H1 (cell line): ENCODE measurements at regions not wholly inside any gene's neighbourhood (a gene's known extent, or its start where the extent isn't known, plus 50 kb on each side); places are given as distances from the start of the nearest gene placed in this dataset.

Experiments used
- BACH1 ChIP-seq: IDR thresholded peaks from 2 replicates; pipeline ENCODE4 v1.6.1; 2012; ENCODE audit warnings: low read length, improper control_type of control experiment
- BRCA1 ChIP-seq: IDR thresholded peaks from 2 replicates; pipeline ENCODE4 v1.6.1; 2012; ENCODE audit warnings: low read depth, low read length, improper control_type of control experiment
- CBX8 ChIP-seq: fragments of 300-800, 300-1000 bp; sonication (generic); IDR thresholded peaks from 2 replicates; pipeline ENCODE4 v1.7.1; 2016; ENCODE audit warnings: low read depth, low read length, borderline replicate concordance
- CHD7 ChIP-seq: fragments of 300-600 bp; sonication (generic); IDR thresholded peaks from 2 replicates; pipeline ENCODE4 v1.7.1; 2012; ENCODE audit warnings: low read length, moderate library complexity, mild to moderate bottlenecking, inconsistent platforms; ENCODE audit not compliant: insufficient replicate concordance
- HDAC2 ChIP-seq, 2 experiments: fragments of 300-600 bp in 1 of 2; sonication (generic) in 1 of 2; IDR thresholded peaks; 2 replicates each; pipeline ENCODE4 v1.6.1; 2011 to 2012; ENCODE audit warnings: low read depth in 2 of 2, low read length in 2 of 2, mild to moderate bottlenecking in 2 of 2, moderate library complexity in 2 of 2, borderline replicate concordance in 1 of 2, inconsistent platforms in 1 of 2
- SAP30 ChIP-seq: fragments of 300-600 bp; sonication (generic); IDR thresholded peaks from 2 replicates; pipeline ENCODE4 v1.7.1; 2012; ENCODE audit warnings: low read length, moderate library complexity, mild to moderate bottlenecking, inconsistent platforms; ENCODE audit not compliant: insufficient read depth, insufficient replicate concordance
- SIN3A ChIP-seq, 2 experiments: IDR thresholded peaks in 1 of 2; conservative IDR thresholded peaks in 1 of 2; 2 replicates each; pipeline ENCODE4 v1.6.1; 2011 to 2012; ENCODE audit warnings: low read length in 2 of 2, improper control_type of control experiment in 1 of 2, low read depth in 1 of 2, mild to moderate bottlenecking in 1 of 2
- SP2 ChIP-seq: IDR thresholded peaks from 2 replicates; pipeline ENCODE4 v1.6.1; 2012; ENCODE audit warnings: mild to moderate bottlenecking, low read length, inconsistent platforms
- TAF7 ChIP-seq: optimal IDR thresholded peaks from 2 replicates; pipeline ENCODE3; 2011; ENCODE audit warnings: low read depth, mild to moderate bottlenecking, inconsistent platforms, low read length, moderate library complexity, borderline replicate concordance
- ZNF274 ChIP-seq: IDR thresholded peaks from 2 replicates; pipeline ENCODE4 v1.7.0; 2012; ENCODE audit warnings: low read length, borderline replicate concordance; ENCODE audit errors: extremely low read depth

DNA sequence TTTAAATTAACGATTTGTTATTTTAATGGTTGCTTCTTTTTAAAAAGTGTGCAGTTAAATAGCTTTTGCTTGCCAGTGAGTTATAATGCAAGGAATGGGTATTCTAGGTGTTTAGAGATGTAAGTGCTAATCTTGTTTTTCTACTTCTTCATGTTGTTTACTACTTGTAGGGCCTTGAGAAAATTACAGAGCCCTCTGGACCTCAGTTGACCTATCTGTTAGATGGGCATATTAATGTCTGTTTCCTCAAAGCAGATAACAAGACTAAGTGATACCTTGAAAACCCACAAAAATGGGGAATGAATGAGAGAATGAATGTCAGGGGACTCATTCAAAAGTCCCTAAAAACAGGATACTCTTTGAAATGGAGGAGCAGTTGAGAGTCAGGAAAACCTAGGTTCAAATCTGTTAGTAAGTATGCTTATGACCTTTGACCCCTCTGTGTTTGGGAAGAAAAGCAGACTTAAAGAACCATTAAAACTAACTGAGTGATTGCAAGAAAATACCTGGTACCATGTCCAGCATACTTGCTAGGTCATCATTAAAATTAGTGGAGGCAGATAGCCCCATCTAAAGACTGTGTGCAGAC lies 419.5 kb downstream of the EDEM1 start (continued):
- TF ChIP-seq CHD7, result no peak
- no peak for TF ChIP-seq HDAC2 (IDR thresholded peaks at IDR 0.05; ENCODE audit: borderline replicate concordance in 1 of 2, low read depth in 2 of 2, low read length in 2 of 2)
- TF ChIP-seq BACH1, result no peak
- TF ChIP-seq SIN3A (conservative IDR thresholded peaks at IDR 0.05 in 1 of 2, IDR thresholded peaks at IDR 0.05 in 1 of 2; ENCODE audit: low read depth in 1 of 2, low read length in 2 of 2), result no peak
- no peak for TF ChIP-seq SAP30
- TF ChIP-seq ZNF274, result no peak
- no peak for TF ChIP-seq CBX8
- TF ChIP-seq SP2, result no peak
- no peak for TF ChIP-seq BRCA1
- no peak for TF ChIP-seq TAF7
